Lower lobe of right lung (tissue), 2 donors: ENCODE measurements at regions not wholly inside any gene's neighbourhood (a gene's known extent, or its start where the extent isn't known, plus 50 kb on each side); places are given as distances from the start of the nearest gene placed in this dataset.

ENCODE experiments used
- ATAC-seq, 2 donors: fragments of 200-7000 bp; cut with Tn5 transposase; one replicate each; pipeline ENCODE4 v1.9.1; 2020 to 2022; ENCODE audit warnings: mild to moderate bottlenecking in 2 of 2, moderate library complexity in 2 of 2
- DNase-seq: peaks from one replicate; pipeline ENCODE4 v3.0.0-alpha.2; 2020
- H3K27ac ChIP-seq: fragments of 200-600 bp; one replicate; pipeline ENCODE4 v1.8.0; 2022
- H3K27me3 ChIP-seq: fragments of 200-600 bp; one replicate; pipeline ENCODE4 v1.8.0; 2022; ENCODE audit warnings: low read depth
- H3K36me3 ChIP-seq: fragments of 200-600 bp; one replicate; pipeline ENCODE4 v1.8.0; 2022; ENCODE audit warnings: mild to moderate bottlenecking
- H3K4me1 ChIP-seq: fragments of 200-600 bp; one replicate; pipeline ENCODE4 v1.8.0; 2022
- H3K4me3 ChIP-seq: fragments of 200-600 bp; one replicate; pipeline ENCODE4 v1.8.0; 2022; ENCODE audit warnings: mild to moderate bottlenecking
- H3K9me3 ChIP-seq: fragments of 200-600 bp; one replicate; pipeline ENCODE4 v1.8.0; 2022
- intact Hi-C: fragments of 100-400 bp; cut with DNase I; formaldehyde crosslinking; loops from one replicate; pipeline ENCODE4 v1.11.0; 2022
- TF ChIP-seq, protein P1 (sequence below): fragments of 200-600 bp; IDR thresholded peaks from one replicate; pipeline ENCODE4 v1.8.0; 2022; ENCODE audit warnings: antibody characterized with exemption, mild to moderate bottlenecking
- donor health status: DM: no; HTN: yes; CAD: no; lungs with severe emphysema.

DNA sequence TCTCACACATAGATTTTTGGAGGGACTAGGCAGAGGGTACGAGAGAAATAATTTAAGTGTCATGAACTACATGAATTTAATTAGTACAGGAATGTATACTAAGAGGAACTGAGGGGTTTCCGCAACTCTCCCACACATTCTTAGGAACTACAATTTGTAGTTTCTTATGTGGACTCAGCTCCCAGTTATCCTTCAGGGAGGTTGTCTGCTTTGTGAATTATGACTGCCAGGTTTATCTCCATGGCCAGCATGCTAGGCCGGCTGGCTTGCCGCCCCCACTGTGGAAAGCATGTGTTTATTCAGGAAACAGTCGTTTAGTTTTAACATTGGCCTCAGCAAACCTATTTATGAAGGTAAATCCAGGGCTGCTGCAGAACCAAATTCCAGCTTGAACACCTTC lies 415.0 kb downstream of the KCTD16 start:
- no peaks in the 10 kb centered on the region for H3K9me3 ChIP-seq
- TF ChIP-seq, protein P1, sequence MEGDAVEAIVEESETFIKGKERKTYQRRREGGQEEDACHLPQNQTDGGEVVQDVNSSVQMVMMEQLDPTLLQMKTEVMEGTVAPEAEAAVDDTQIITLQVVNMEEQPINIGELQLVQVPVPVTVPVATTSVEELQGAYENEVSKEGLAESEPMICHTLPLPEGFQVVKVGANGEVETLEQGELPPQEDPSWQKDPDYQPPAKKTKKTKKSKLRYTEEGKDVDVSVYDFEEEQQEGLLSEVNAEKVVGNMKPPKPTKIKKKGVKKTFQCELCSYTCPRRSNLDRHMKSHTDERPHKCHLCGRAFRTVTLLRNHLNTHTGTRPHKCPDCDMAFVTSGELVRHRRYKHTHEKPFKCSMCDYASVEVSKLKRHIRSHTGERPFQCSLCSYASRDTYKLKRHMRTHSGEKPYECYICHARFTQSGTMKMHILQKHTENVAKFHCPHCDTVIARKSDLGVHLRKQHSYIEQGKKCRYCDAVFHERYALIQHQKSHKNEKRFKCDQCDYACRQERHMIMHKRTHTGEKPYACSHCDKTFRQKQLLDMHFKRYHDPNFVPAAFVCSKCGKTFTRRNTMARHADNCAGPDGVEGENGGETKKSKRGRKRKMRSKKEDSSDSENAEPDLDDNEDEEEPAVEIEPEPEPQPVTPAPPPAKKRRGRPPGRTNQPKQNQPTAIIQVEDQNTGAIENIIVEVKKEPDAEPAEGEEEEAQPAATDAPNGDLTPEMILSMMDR: no peak
- H3K4me3 ChIP-seq: no peak overlapping the region
- DNase-seq (no peak), ATAC-seq (no peak)
- H3K36me3 ChIP-seq: no peaks in the 10 kb centered on the region
- no peaks in the 10 kb centered on the region for H3K4me1 ChIP-seq
- H3K27ac ChIP-seq: no peak overlapping the region
- intact Hi-C loops: no loop called here
- H3K27me3 ChIP-seq: no peaks in the 10 kb centered on the region

DNA sequence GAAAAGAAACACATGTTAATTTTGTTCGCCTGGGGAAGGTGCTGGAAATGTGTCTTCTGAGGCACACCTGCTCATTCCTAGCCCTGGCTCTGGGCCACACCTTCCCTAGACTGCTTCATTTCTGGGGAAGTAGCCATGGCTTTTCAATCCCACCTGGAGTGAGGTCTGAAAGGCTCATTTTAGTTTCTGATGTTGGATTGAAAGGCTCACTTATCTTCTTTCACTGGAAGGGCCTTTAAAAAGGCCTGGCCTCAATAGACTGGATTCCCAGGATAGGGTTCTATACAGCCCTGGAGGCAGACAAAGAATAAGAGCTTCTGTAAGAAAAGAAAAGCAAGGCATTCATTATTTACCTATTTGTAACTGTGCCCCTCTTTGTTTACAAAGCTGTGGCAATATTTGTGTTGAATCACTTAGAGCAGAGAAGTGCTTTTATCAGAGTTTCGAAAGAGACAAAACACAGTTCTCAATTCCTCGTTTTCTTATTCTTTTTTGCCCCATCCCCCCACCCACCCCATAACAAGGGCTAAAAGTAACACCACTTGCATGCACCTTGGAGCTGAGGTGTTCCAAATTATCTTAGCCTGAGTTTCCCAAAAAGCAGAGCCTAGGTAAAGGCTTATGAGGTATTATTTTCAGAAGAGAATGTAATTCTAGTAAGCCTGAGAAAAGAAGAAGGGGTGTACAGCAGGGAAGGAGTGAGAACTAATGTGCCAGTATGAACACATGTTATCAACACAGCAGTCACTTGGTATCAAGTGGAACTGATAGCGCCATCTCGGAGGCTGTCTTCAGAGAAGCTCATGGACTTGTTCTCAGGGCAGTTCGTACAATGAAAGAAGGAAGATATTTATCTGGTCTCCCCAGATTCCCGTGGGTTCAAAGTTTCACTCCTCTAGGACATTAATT lies 413.1 kb downstream of the KCTD16 start:
- Histone ChIP-seq H3K36me3 (no peaks in the 10 kb centered on the region), H3K4me3 (no peak overlapping the region), H3K4me1 (no peaks in the 10 kb centered on the region), H3K27me3 (no peaks in the 10 kb centered on the region), H3K9me3 (no peaks in the 10 kb centered on the region), H3K27ac (no peak overlapping the region)
- no peak for ATAC-seq
- no peak for DNase-seq
- TF ChIP-seq, protein P1: no peak
- intact Hi-C loops: no loop called here

DNA sequence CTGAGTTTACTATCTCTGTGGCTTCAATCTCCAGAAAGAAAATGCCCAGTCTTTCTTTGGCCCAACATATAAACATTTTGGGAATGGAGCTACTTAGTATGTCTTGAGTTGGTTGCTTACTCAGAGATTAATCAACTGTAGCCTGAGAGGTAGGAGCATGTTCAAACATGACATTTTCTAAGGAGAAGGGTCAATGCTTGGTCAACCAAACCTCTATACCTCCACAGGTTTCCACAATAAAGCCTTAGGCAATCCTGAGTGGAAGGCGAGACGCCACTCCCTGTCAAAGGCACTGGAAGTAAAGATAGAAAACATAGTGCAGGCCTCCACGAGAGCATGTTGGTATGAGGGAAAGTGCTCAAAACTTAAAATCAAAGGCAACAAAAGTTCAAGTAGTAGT lies 411.4 kb downstream of the KCTD16 start:
- no peaks in the 10 kb centered on the region for H3K27me3 ChIP-seq
- intact Hi-C loops: no loop called here
- no peaks in the 10 kb centered on the region for H3K4me1 ChIP-seq
- ATAC-seq (no peak), DNase-seq (no peak)
- no peak overlapping the region for H3K27ac ChIP-seq
- H3K36me3 ChIP-seq: no peaks in the 10 kb centered on the region
- no peak overlapping the region for H3K4me3 ChIP-seq
- no peaks in the 10 kb centered on the region for H3K9me3 ChIP-seq
- TF ChIP-seq, protein P1: no peak

GRCh38 chr5:144581044-144581443 lies 410.4 kb downstream of the KCTD16 start:
- Histone ChIP-seq H3K36me3 (no peaks in the 10 kb centered on the region), H3K27me3 (no peaks in the 10 kb centered on the region), H3K4me3 (no peak overlapping the region), H3K9me3 (no peaks in the 10 kb centered on the region), H3K4me1 (no peaks in the 10 kb centered on the region), H3K27ac (no peak overlapping the region)
- ATAC-seq: peak; percentile 29 to 50
- TF ChIP-seq, protein P1: no peak
- intact Hi-C loops: no loop called here
- no peak for DNase-seq

DNA sequence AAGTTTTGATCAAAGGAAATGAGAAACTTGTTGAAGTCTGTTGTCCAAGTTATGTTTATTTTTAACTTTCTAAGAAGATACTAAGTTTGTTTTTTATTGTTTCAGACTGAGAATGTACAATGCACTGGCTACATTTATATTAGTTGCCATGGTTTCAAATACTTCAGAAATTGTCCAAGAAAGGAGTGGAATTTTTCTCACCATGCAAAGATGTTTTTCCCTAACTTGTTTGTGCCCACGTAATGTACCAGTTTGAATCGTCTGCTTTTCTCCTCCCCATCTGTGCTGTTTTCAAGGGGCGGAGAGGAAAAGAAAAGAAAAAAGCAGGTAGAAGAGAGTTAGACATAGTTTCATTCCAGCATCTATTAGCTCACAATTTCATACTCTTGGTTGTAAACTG lies 407.0 kb downstream of the KCTD16 start:
- H3K36me3 ChIP-seq: no peaks in the 10 kb centered on the region
- no peaks in the 10 kb centered on the region for H3K9me3 ChIP-seq
- no peaks in the 10 kb centered on the region for H3K27me3 ChIP-seq
- intact Hi-C loops: no loop called here
- no peak overlapping the region for H3K4me3 ChIP-seq
- TF ChIP-seq, protein P1: no peak
- no peaks in the 10 kb centered on the region for H3K4me1 ChIP-seq
- DNase-seq (no peak), ATAC-seq (no peak)
- no peak overlapping the region for H3K27ac ChIP-seq
